ENCODE measurements at regions not wholly inside any gene's neighbourhood (a gene's known extent, or its start where the extent isn't known, plus 50 kb on each side); places are given as distances from the start of the nearest gene placed in this dataset.

- no peak for DNase-seq
Observed at GRCh38 chr5:135234242-135234641, 164.8 kb downstream of the MACROH2A1 start.

- no peak for DNase-seq
Observed at GRCh38 chr5:135233477-135233876, 165.6 kb downstream of the MACROH2A1 start.

- peak; percentile 42 for DNase-seq
Observed at GRCh38 chr5:135232958-135233357, 166.1 kb downstream of the MACROH2A1 start.

GRCh38 chr5:135231289-135231688 is 167.7 kb downstream of the MACROH2A1 start:
- DNase-seq, result no peak

GRCh38 chr5:135230251-135230925 is 168.6 kb downstream of the MACROH2A1 start:
- DNase-seq, result no peak

- no peak for DNase-seq
Observed at GRCh38 chr5:135229679-135230132, 169.3 kb downstream of the MACROH2A1 start.

- DNase-seq, result no peak
Observed at GRCh38 chr5:135229122-135229521, 169.9 kb downstream of the MACROH2A1 start.

- no peak for DNase-seq
Observed at GRCh38 chr5:135228222-135228621, 170.8 kb downstream of the MACROH2A1 start.

GRCh38 chr5:135227064-135228022 is 171.7 kb downstream of the MACROH2A1 start:
- DNase-seq, result no peak

- DNase-seq, result no peak
Observed at GRCh38 chr5:135225856-135226560, 173.0 kb downstream of the MACROH2A1 start.

- DNase-seq, result no peak
Observed at GRCh38 chr5:135223891-135224625, 175.0 kb downstream of the MACROH2A1 start.

- no peak for DNase-seq
Observed at GRCh38 chr5:135223404-135223803, 175.6 kb downstream of the MACROH2A1 start.

GRCh38 chr5:135222771-135223170 is 176.3 kb downstream of the MACROH2A1 start:
- no peak for DNase-seq

- DNase-seq, result no peak
Observed at GRCh38 chr5:135222171-135222681, 176.8 kb downstream of the MACROH2A1 start.

GRCh38 chr5:135221696-135222095 is 177.3 kb downstream of the MACROH2A1 start:
- no peak for DNase-seq

- no peak for DNase-seq
Observed at GRCh38 chr5:135221187-135221473, 177.9 kb downstream of the MACROH2A1 start.

GRCh38 chr5:135220394-135221186 is 178.4 kb downstream of the MACROH2A1 start:
- no peak for DNase-seq

- no peak for DNase-seq
Observed at GRCh38 chr5:135219868-135220267, 179.2 kb downstream of the MACROH2A1 start.

- no peak for DNase-seq
Observed at GRCh38 chr5:135218790-135219568, 180.1 kb downstream of the MACROH2A1 start.

GRCh38 chr5:135218486-135218755 is 180.6 kb downstream of the MACROH2A1 start:
- DNase-seq, result no peak
